ENCODE measurements at regions not wholly inside any gene's neighbourhood (a gene's known extent, or its start where the extent isn't known, plus 50 kb on each side); places are given as distances from the start of the nearest gene placed in this dataset.

GRCh38 chr2:237016121-237016915, 69.4 kb upstream of the COPS8 start:
- Histone ChIP-seq H2BK12ac (ENCODE audit: low read depth, low read length) (no peak overlapping the region), H2BK120ac (replicated peaks; ENCODE audit: low read depth, low read length) (no peak overlapping the region), H3K9ac (replicated peaks in 1 of 4; ENCODE audit: extremely low read depth in 1 of 4, low read depth in 3 of 4, low read length in 3 of 4) (no peak overlapping the region), H3K56ac (replicated peaks; ENCODE audit: insufficient read length, low read depth, low read length) (no peak overlapping the region), H4K5ac (ENCODE audit: insufficient read length, low read depth, low read length) (no peak overlapping the region), H3K27me3 (replicated peaks in 1 of 4; ENCODE audit: control insufficient read depth in 3 of 4, extremely low read depth in 1 of 4, insufficient read depth in 3 of 4, low read length in 3 of 4) (no peaks in the 10 kb centered on the region), H2BK5ac (ENCODE audit: low read depth, low read length) (no peak overlapping the region), H2BK15ac (ENCODE audit: low read length) (no peak overlapping the region), H3K4me1 (replicated peaks in 1 of 4; ENCODE audit: control insufficient read depth in 3 of 4, insufficient read depth in 4 of 4, low read length in 3 of 4) (no peaks in the 10 kb centered on the region), H2BK20ac (ENCODE audit: low read length) (no peak overlapping the region), H3K4me3 (ENCODE audit: extremely low read depth in 1 of 4, insufficient read depth in 2 of 4, low read depth in 3 of 4, low read length in 4 of 4) (no peak overlapping the region), H3K79me2 (ENCODE audit: control insufficient read depth in 1 of 2, insufficient read depth in 2 of 2, low read length in 2 of 2) (no peaks in the 10 kb centered on the region), H4K8ac (ENCODE audit: extremely low read depth, insufficient read depth, low read length) (no peak overlapping the region), H2AK5ac (ENCODE audit: low read depth, low read length) (no peak overlapping the region), H3K18ac (ENCODE audit: extremely low read depth, low read length) (no peak overlapping the region), H3K79me1 (ENCODE audit: low read depth, low read length) (no peaks in the 10 kb centered on the region), H4K20me1 (replicated peaks in 1 of 2; ENCODE audit: control insufficient read depth in 1 of 2, insufficient read depth in 2 of 2, low read length in 2 of 2) (no peaks in the 10 kb centered on the region), H3K9me3 (ENCODE audit: insufficient read depth in 2 of 2, low read depth in 1 of 2, low read length in 1 of 2) (no peaks in the 10 kb centered on the region), H4K91ac (replicated peaks; ENCODE audit: insufficient read length, low read length) (no peak overlapping the region), H3K4ac (replicated peaks; ENCODE audit: insufficient read length, low read depth, low read length) (no peak overlapping the region), H3K23me2 (ENCODE audit: low read depth, low read length) (no peaks in the 10 kb centered on the region), H3K4me2 (ENCODE audit: insufficient read depth in 1 of 2, low read depth in 2 of 2, low read length in 2 of 2) (no peak overlapping the region), H2AFZ (ENCODE audit: low read length) (no peak overlapping the region), H3K23ac (ENCODE audit: insufficient read length) (no peak overlapping the region), H3K27ac (ENCODE audit: low read depth, low read length) (no peak overlapping the region), H3K14ac (ENCODE audit: insufficient read length) (no peak overlapping the region), H3K36me3 (ENCODE audit: control insufficient read depth in 2 of 4, insufficient read depth in 4 of 4, low read length in 3 of 4) (no peaks in the 10 kb centered on the region)
- ChIA-PET POLR2A (ENCODE audit: partially characterized antibody) (no interaction called here), CTCF (ENCODE audit: partially characterized antibody) (interaction anchor here (1.1 to 1.3 kb wide), 2 partner anchors 503 to 707 kb away, joined by 3 to 5 read pairs; no protein-coding TSS in a partner anchor)
- DNase-seq (ENCODE audit: low read depth in 1 of 2, low spot score in 2 of 2) (no peak), FAIRE-seq (no peak)
- WGBS, 2 experiments (ENCODE audit: extremely low coverage in 1 of 2, insufficient coverage in 1 of 2, insufficient read length in 1 of 2, insufficient replicate concordance in 2 of 2, low coverage in 1 of 2, low lambda C conversion rate in 2 of 2, missing lambda C conversion rate in 1 of 2), result 91% methylated on average over 10 of the region's 10 CpGs; no CpG with 5 or more reads in 1 of the 2 experiments
- TF ChIP-seq YY1 (IDR thresholded peaks at IDR 0.05; ENCODE audit: low read depth, low read length), result no peak
- TF ChIP-seq, protein P1, sequence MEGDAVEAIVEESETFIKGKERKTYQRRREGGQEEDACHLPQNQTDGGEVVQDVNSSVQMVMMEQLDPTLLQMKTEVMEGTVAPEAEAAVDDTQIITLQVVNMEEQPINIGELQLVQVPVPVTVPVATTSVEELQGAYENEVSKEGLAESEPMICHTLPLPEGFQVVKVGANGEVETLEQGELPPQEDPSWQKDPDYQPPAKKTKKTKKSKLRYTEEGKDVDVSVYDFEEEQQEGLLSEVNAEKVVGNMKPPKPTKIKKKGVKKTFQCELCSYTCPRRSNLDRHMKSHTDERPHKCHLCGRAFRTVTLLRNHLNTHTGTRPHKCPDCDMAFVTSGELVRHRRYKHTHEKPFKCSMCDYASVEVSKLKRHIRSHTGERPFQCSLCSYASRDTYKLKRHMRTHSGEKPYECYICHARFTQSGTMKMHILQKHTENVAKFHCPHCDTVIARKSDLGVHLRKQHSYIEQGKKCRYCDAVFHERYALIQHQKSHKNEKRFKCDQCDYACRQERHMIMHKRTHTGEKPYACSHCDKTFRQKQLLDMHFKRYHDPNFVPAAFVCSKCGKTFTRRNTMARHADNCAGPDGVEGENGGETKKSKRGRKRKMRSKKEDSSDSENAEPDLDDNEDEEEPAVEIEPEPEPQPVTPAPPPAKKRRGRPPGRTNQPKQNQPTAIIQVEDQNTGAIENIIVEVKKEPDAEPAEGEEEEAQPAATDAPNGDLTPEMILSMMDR (IDR thresholded peaks at IDR 0.05; ENCODE audit: control extremely low read depth in 1 of 3, insufficient read depth in 1 of 3, low read depth in 1 of 3, low read length in 3 of 3), result no peak
- TF ChIP-seq JUND (IDR thresholded peaks at IDR 0.05; ENCODE audit: low read length), result no peak
- no peak for TF ChIP-seq CHD1 (IDR thresholded peaks at IDR 0.05; ENCODE audit: low read depth, low read length)
- no peak for TF ChIP-seq SP2 (IDR thresholded peaks at IDR 0.05; ENCODE audit: low read length)
- no peak for TF ChIP-seq MAX (IDR thresholded peaks at IDR 0.05)
- no peak for TF ChIP-seq KDM1A (IDR thresholded peaks at IDR 0.05; ENCODE audit: borderline replicate concordance, low read length)
- TF ChIP-seq EZH2 (IDR thresholded peaks at IDR 0.05; ENCODE audit: low read depth, low read length, severe bottlenecking), result no peak
- TF ChIP-seq PHF8 (conservative IDR thresholded peaks at IDR 0.05; ENCODE audit: low read depth, low read length), result no peak
- TF ChIP-seq E2F6 (IDR thresholded peaks at IDR 0.05), result no peak

Data from H1 (cell line).